ENCODE measurements at regions not wholly inside any gene's neighbourhood (a gene's known extent, or its start where the extent isn't known, plus 50 kb on each side); places are given as distances from the start of the nearest gene placed in this dataset.

- Histone ChIP-seq H3K4me1 (ENCODE audit: control insufficient read depth, insufficient read depth, low read length) (no peaks in the 10 kb centered on the region), H3K9me3 (ENCODE audit: control insufficient read depth, low read length) (no peaks in the 10 kb centered on the region), H3K27ac (ENCODE audit: low read length) (no peak overlapping the region), H3K27me3 (ENCODE audit: control insufficient read depth, insufficient read depth) (no peaks in the 10 kb centered on the region), H3K4me3 (ENCODE audit: low read length) (no peak overlapping the region)
- DNase-seq = no peak
- no peak for ATAC-seq
- WGBS = 35% methylated on average over 3 of the region's 3 CpGs
- intact Hi-C loops (cut with DNase I) = no loop called here
Measured at GRCh38 chr6:24069526-24069925, 56.5 kb upstream of the NRSN1 start.

DNA sequence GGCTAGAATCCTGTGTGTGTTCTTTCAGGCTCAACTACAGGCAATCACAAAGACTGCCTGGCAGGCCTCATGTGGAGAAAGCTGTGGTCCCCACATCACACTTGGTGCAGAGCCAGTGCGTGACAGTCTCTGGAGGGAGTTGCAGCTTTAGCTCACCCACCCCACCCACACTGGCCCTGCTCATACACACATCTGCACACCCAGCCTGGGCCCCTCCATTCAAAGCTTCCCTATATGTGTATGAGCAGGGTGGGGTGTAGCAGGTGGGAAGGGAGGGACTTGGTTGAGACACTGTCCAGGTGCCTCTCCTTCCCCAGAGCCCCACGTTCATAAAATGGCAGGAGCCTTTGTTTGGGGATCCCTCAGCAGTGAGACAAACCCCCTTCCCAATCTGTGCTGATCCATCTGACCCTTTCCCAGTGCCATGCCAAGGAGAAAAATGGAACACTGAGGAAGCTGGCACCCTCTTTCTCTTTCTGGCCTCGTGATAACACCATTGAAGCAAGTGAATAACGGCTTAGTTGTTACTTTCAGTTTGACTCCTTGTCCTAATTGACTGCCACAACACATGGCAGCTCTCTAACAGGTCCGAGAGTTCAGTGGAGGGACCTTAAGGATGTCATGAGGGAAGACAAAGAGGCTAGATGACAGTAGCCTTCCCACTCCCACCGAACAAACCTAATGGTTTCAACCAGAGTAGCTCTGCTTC is 53.8 kb upstream of the NRSN1 start:
- WGBS = 77% methylated on average over 6 of the region's 6 CpGs
- no peak for DNase-seq
- intact Hi-C loops (cut with DNase I) = no loop called here
- no peaks in the 10 kb centered on the region for H3K27me3 ChIP-seq (ENCODE audit: control insufficient read depth, insufficient read depth)
- H3K27ac ChIP-seq (ENCODE audit: low read length) = no peak overlapping the region
- H3K4me3 ChIP-seq (ENCODE audit: low read length) = no peak overlapping the region
- no peak for ATAC-seq
- no peaks in the 10 kb centered on the region for H3K4me1 ChIP-seq (ENCODE audit: control insufficient read depth, insufficient read depth, low read length)
- no peaks in the 10 kb centered on the region for H3K9me3 ChIP-seq (ENCODE audit: control insufficient read depth, low read length)

DNA sequence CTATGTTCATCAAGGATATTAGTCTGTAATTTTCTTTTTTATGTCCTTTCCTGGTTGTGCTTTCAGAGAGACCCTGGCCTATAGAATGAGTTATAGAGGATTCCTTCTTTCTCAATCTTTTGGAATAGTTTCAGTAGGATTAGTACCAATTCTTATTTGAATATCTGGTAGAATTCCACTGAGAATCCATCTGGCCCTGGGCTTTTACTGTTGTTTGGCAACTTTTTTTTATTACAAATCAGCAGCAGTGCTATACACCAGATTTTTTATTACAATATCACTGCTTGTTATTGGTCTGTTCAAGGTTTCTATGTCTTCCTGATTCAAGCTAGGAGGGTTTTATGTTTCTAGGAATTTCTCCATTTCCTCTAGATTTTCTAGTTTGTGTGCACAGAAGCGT is 50.0 kb upstream of the NRSN1 start:
- Histone ChIP-seq H3K4me3 (ENCODE audit: low read length) (no peak overlapping the region), H3K27ac (ENCODE audit: low read length) (no peak overlapping the region), H3K9me3 (ENCODE audit: control insufficient read depth, low read length) (no peaks in the 10 kb centered on the region), H3K27me3 (ENCODE audit: control insufficient read depth, insufficient read depth) (peaks cover 2% of the 10 kb centered on the region), H3K4me1 (ENCODE audit: control insufficient read depth, insufficient read depth, low read length) (no peaks in the 10 kb centered on the region)
- ATAC-seq = no peak
- 79% methylated on average over 1 of the region's 1 CpG for WGBS
- no peak for DNase-seq
- intact Hi-C loops (cut with DNase I) = no loop called here

All from right cardiac atrium (tissue), 5 donors.